OCI-LY1 (cell line): ENCODE measurements at regions not wholly inside any gene's neighbourhood (a gene's known extent, or its start where the extent isn't known, plus 50 kb on each side); places are given as distances from the start of the nearest gene placed in this dataset.

Experiments used
- EZH2 ChIP-seq: fragments of 200-600 bp; sonication (generic), shearing (Covaris generic); IDR thresholded peaks from 2 replicates; pipeline ENCODE4 v1.8.0; 2017; ENCODE audit warnings: borderline replicate concordance, mixed run types, mild to moderate bottlenecking, antibody characterized with exemption, low read length, moderate library complexity, mixed read lengths
- TF ChIP-seq, protein P1 (sequence below): fragments of 200-600 bp; sonication (generic), shearing (Covaris generic); IDR thresholded peaks from 2 replicates; pipeline ENCODE4 v1.5.1; 2017; ENCODE audit warnings: mild to moderate bottlenecking, antibody characterized with exemption, low read length, moderate library complexity, mixed read lengths

DNA sequence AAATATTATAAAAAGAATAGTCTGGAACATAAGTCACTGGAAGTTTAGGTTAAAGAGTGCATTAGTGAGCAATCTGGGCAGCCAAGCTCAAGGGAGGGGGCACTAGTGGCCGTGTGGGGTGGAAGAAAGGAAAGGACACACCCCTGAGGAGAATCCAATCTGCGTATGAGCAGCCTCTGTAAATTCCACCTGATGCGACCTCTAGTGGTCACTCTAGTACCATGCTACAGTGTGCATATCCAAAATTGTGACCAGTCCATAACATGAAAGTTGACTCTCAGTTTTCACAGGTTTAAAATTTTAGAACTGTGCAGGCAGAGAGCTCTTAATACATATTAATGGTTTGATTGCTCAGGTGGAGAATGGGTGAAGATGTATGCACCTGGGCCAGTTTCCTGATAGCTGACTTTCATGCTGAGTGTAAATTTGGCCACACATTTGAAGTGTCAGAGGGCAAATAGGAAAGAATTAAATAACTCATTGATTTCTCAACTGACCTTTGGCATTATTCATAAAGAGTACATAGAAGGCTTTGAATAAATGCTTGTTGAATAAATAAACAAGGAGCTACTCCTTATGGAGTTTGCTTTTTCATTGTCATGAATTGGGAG, 105.9 kb upstream of the C21orf91 start:
- TF ChIP-seq, protein P1, sequence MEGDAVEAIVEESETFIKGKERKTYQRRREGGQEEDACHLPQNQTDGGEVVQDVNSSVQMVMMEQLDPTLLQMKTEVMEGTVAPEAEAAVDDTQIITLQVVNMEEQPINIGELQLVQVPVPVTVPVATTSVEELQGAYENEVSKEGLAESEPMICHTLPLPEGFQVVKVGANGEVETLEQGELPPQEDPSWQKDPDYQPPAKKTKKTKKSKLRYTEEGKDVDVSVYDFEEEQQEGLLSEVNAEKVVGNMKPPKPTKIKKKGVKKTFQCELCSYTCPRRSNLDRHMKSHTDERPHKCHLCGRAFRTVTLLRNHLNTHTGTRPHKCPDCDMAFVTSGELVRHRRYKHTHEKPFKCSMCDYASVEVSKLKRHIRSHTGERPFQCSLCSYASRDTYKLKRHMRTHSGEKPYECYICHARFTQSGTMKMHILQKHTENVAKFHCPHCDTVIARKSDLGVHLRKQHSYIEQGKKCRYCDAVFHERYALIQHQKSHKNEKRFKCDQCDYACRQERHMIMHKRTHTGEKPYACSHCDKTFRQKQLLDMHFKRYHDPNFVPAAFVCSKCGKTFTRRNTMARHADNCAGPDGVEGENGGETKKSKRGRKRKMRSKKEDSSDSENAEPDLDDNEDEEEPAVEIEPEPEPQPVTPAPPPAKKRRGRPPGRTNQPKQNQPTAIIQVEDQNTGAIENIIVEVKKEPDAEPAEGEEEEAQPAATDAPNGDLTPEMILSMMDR, result peak; percentile 79
- no peak for TF ChIP-seq EZH2
